ENCODE measurements at regions not wholly inside any gene's neighbourhood (a gene's known extent, or its start where the extent isn't known, plus 50 kb on each side); places are given as distances from the start of the nearest gene placed in this dataset.

DNA sequence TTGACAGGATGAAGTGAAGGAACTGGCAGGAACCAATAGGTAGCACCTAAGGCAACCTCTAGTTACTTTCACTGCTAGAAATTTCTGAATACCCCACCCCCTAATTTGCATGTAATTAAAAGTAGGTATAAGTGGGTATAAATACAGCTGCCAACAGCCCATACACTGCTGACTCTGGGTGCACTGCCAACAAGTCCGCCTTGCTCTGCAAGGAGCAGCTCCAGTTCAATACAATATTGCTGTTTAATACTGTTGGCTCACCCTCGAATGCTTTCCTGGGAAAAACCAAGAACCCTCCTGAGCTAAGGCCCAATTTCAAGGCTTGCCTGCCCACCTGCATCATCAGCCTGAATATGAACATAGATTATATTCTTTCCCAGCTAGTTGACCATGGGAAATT, 981.9 kb downstream of the ADGRL2 start:
- TF ChIP-seq CTCF (IDR thresholded peaks at IDR 0.05) (no peak), POLR2A (IDR thresholded peaks at IDR 0.05) (no peak)

Measured in upper lobe of left lung (tissue), 4 donors.